SH-SY5Y (cell line): ENCODE measurements at regions not wholly inside any gene's neighbourhood (a gene's known extent, or its start where the extent isn't known, plus 50 kb on each side); places are given as distances from the start of the nearest gene placed in this dataset.

Experiments used
- GATA2 ChIP-seq: IDR thresholded peaks from 2 replicates; pipeline ENCODE4 v1.6.1; 2011; ENCODE audit warnings: mild to moderate bottlenecking, low read depth, low read length
- GATA3 ChIP-seq: IDR thresholded peaks from 2 replicates; pipeline ENCODE4 v1.6.1; 2011; ENCODE audit warnings: low read depth, mild to moderate bottlenecking, low read length, moderate library complexity

GRCh38 chr11:56819916-56820315, 71.4 kb upstream of the OR9G4 start:
- no peak for TF ChIP-seq GATA2
- no peak for TF ChIP-seq GATA3
